ENCODE measurements at regions not wholly inside any gene's neighbourhood (a gene's known extent, or its start where the extent isn't known, plus 50 kb on each side); places are given as distances from the start of the nearest gene placed in this dataset.

DNA sequence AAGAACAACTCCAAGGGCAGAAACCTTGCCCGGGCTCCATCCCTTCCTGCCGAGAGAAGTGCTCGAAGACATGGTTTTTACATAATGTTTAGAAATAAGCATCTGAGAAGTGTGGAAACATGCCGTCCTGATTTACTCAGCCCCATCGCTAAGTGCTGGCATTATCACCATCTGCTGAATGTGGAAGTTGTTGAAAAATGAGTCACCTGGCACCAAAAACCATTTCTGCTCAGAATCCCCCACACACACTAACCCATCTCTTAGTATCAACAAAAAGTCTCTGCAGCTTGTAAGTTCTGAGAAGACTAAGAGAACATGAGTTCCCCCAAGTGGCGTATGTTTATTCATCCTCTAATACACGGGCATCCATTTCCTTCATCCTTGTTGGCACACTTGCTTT lies 51.0 kb upstream of the ARL8B start:
- TF ChIP-seq, protein P1, sequence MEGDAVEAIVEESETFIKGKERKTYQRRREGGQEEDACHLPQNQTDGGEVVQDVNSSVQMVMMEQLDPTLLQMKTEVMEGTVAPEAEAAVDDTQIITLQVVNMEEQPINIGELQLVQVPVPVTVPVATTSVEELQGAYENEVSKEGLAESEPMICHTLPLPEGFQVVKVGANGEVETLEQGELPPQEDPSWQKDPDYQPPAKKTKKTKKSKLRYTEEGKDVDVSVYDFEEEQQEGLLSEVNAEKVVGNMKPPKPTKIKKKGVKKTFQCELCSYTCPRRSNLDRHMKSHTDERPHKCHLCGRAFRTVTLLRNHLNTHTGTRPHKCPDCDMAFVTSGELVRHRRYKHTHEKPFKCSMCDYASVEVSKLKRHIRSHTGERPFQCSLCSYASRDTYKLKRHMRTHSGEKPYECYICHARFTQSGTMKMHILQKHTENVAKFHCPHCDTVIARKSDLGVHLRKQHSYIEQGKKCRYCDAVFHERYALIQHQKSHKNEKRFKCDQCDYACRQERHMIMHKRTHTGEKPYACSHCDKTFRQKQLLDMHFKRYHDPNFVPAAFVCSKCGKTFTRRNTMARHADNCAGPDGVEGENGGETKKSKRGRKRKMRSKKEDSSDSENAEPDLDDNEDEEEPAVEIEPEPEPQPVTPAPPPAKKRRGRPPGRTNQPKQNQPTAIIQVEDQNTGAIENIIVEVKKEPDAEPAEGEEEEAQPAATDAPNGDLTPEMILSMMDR (IDR thresholded peaks at IDR 0.05; ENCODE audit: low read depth, low read length) = no peak
- no peak for DNase-seq
- Histone ChIP-seq H3K4me3 (ENCODE audit: low read depth, low read length) (no peak overlapping the region), H3K27me3 (ENCODE audit: insufficient read depth, low read depth, severe bottlenecking) (no peaks in the 10 kb centered on the region), H3K27ac (no peak overlapping the region), H3K36me3 (no peaks in the 10 kb centered on the region), H3K9me3 (ENCODE audit: severe bottlenecking) (no peaks in the 10 kb centered on the region)

- Histone ChIP-seq H3K27ac (no peak overlapping the region), H3K9me3 (ENCODE audit: severe bottlenecking) (no peaks in the 10 kb centered on the region), H3K36me3 (no peaks in the 10 kb centered on the region), H3K4me3 (ENCODE audit: low read depth, low read length) (no peak overlapping the region), H3K27me3 (ENCODE audit: insufficient read depth, low read depth, severe bottlenecking) (no peaks in the 10 kb centered on the region)
- no peak for DNase-seq
- TF ChIP-seq, protein P1 (IDR thresholded peaks at IDR 0.05; ENCODE audit: low read depth, low read length) = no peak
These were observed 49.8 kb upstream of the ARL8B start for GRCh38 chr3:5072100-5072816.
